ENCODE measurements at regions not wholly inside any gene's neighbourhood (a gene's known extent, or its start where the extent isn't known, plus 50 kb on each side); places are given as distances from the start of the nearest gene placed in this dataset.

- DNase-seq = no peak
Observed at GRCh38 chr5:175388531-175388930, 55.5 kb downstream of the DRD1 start.

- no peak for DNase-seq
Observed at GRCh38 chr5:175387144-175387543, 56.8 kb downstream of the DRD1 start.

GRCh38 chr5:175386526-175386925, 57.5 kb downstream of the DRD1 start:
- DNase-seq = no peak

GRCh38 chr5:175385691-175386362, 58.2 kb downstream of the DRD1 start:
- DNase-seq = no peak

- no peak for DNase-seq
Observed at GRCh38 chr5:175384724-175385552, 59.0 kb downstream of the DRD1 start.

DNA sequence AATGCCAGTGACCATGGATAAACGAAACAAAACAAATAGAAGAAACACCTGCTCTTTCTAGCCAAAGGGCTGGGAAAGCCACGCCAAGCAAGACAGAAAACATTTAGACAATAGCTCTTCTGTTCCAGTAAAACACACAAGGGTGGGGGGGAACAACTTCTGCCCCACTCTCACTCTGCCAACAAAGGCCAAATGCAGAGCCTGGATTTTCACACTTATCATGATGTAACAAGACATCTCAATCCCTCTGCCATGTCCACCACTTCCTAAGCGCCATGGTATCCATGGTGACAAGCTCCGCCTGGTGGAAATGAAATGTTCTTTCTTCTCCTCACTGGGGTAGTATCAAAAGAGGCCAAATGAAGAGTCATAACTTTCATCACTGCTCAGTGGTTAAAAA, 60.6 kb downstream of the DRD1 start:
- no peak for DNase-seq

GRCh38 chr5:175382171-175382570, 61.8 kb downstream of the DRD1 start:
- no peak for DNase-seq

DNA sequence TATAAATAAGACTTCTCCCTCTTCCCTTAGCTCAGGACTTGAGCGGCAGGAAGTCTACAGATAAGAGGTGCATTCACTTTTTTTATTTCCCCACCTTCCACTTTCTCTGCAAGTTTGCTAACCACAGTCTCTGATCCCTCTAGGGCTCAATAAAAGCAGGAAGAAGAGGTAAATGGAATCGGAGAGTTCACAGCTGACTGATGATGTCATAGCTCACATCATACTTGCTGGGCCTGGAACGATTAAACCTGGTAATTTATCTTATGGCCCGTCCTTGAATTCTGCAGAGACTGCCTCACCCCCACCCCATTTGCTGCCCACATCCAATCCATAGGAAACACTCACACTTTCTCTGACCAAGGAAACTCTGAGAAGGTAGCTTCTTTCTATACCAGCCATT, 62.9 kb downstream of the DRD1 start:
- no peak for DNase-seq

DNA sequence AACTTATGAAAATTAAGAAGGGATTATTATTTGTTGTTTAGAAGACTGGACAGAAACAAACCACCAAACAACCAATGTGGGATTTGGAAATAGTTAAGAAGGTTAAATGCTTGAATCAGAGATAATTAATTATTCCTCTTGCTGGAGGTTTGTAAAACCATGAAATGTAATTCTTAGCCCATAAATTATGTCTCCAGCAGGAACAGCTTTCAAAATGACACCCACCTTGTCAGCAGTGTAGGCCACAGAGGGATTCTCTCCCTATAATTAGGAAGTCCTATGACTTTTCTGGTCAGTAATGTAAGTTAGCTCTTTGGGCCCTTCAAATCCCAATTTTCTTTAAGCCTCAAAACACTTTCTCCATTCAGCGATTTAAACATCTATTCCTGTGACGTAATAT, 63.3 kb downstream of the DRD1 start:
- no peak for DNase-seq

- no peak for DNase-seq
Observed at GRCh38 chr5:175379867-175380266, 64.1 kb downstream of the DRD1 start.

DNA sequence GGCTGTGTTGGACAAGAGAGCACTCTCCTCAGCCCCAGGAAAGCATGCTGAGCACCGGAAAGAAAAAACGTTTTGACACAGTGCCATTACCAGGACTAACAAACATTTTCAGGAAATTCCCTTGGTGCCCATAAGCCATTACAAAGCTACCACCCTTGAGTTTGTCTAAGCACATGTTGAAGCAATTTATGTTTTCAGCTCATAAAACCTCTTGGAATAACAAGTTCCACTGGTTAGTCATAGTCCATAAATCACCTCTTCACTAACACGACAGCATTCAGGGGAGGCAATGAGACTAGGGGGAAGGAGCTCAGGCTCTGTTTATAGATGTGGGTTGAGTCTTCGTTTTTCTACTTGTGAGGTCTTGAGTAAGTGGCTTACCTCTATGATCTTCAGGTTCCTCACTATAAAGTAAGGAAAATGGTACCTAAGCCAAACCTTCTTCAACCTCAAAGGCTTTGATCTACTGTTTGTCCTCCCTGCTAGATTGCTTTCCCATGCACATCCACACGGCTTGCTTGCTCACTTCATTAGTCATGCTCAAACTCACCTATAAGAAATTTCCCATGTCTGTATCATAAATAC, 65.4 kb downstream of the DRD1 start:
- DNase-seq = no peak

GRCh38 chr5:175377816-175378215, 66.2 kb downstream of the DRD1 start:
- DNase-seq = no peak

GRCh38 chr5:175374166-175374875, 69.7 kb downstream of the DRD1 start:
- no peak for DNase-seq

- DNase-seq = no peak
Observed at GRCh38 chr5:175365866-175366265, 78.1 kb downstream of the DRD1 start.

- no peak for DNase-seq
Observed at GRCh38 chr5:175363300-175363699, 80.7 kb downstream of the DRD1 start.

GRCh38 chr5:175357995-175358394, 86.0 kb downstream of the DRD1 start:
- no peak for DNase-seq

DNA sequence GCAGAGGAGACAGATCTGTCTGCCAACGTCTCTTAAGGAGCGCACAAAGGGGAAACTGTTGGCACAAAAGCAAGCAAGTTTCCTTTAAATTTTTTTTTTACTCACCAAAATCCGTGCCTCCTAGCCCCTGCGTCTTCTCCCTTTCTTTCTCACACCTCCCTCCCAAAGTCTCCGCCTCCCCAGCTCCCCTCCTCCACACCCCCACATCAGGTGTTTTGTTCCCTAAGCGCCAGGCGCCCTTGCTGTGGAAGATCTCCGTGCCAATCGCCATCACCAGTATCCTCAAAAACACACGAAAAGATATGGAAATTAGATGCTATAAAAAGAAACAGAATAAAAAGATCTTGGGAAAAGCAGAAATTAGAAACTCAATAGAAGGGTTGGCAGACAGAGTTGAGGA, 87.6 kb downstream of the DRD1 start:
- DNase-seq = no peak

DNA sequence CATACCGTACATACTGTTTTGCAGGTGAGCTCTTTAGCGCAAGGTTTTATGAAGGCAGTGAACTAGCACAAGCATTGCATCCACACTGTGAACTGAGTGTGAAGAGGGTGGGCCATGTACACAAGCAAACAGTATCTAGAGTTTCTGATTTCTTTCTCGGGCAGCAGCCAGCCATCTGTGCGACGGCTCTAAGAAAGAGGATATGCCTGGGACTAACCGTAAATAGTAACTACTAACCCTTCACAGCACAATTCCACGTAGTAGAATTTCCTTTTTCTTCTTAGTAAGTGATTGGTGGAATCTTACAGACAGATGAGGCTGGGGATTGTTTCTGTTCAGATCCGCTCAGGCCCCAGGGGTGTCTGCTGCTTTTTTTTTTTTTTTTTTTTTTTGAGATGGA, 89.0 kb downstream of the DRD1 start:
- DNase-seq = no peak

- DNase-seq = no peak
Observed at GRCh38 chr5:175353926-175354325, 90.1 kb downstream of the DRD1 start.

DNA sequence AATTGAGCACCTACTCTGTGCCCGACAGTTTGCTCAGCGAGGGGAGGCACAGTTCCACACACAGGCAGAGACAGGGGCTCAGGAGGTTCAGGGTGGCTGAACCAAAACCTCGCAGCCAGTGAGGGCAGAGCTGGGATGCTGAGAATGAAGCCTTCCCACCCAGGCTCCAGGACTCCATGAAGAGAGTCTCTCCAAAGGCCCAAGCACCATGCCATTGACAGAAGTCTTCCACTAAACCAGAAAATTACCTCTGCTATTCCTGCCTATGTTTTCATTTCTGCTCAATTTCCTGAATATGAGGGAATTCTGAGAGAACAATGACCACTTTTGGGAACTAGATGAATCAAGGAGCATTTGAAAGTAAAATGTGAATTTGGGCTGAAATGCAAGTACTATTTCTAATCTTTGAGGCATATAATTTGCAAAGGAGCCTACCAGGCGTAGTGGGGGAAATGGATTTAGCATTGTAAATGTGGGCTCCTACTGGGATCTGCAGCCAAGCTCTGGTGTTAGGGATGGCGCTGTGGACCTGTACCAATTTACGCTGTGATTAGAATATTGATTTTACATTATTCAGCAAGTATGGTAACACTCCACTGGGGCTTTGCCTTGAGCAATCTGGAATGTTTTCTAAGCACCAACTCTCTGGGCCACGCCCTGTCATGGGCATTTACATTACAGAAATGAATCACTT, 91.9 kb downstream of the DRD1 start:
- no peak for DNase-seq

DNA sequence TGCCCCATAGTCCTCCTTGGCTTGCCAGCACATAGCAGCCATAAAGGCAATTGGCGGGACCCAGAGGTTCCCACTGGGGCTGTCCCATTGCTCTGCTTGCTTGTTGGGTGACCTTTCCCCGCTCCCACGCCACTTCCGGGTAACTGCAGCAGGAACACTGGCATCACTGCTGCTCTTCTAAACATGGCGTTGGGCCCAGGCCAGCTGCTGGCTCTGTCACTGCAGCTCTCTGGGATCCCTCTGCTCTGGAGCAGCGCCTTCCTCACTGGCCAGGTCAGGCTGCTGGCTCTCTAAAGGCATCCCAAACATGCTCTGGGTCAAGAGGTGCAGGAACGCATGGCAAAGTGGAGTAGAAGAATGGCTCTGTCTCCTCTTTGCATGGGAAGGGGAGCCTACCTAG, 92.9 kb downstream of the DRD1 start:
- DNase-seq = no peak

DNA sequence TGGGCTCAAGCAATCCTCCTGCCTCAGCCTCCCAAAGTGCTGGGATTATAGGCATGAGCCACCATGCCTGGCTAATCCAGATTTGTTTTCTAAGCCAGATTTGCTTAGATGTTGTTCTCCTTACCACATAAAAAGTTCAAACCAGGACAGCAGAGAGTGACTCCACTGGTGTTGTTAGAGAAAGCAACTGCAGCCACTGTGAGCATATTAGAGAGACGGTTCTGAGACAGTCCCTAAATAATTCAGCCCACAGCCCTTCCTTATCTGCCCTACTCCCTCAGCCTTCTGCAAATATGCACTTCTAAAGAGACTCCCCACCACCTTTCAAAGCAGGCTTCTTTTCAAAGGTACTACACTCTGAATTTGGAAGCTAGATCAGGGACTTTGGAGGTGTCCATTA, 96.1 kb downstream of the DRD1 start:
- no peak for DNase-seq

DNA sequence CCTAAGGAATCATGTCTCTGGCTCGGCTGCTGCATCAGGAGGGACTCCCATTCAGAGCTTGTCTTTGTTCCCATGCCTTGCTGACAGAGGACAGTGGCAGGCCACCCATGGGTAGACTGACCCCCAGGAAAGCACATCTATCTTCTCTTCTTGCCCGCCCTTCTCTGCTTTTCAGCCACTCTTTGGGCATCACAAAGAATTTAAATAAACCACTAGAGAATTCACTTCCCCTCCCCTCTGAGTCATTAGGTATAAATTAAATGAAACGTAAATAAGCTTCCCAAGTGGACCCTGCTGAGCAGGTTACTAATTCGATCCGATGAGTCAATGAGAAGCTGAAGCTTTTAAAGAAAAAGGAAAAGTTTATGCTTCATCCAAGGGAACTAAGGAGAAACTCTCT, 97.0 kb downstream of the DRD1 start:
- no peak for DNase-seq
